ENCODE measurements at regions not wholly inside any gene's neighbourhood (a gene's known extent, or its start where the extent isn't known, plus 50 kb on each side); places are given as distances from the start of the nearest gene placed in this dataset.

DNA sequence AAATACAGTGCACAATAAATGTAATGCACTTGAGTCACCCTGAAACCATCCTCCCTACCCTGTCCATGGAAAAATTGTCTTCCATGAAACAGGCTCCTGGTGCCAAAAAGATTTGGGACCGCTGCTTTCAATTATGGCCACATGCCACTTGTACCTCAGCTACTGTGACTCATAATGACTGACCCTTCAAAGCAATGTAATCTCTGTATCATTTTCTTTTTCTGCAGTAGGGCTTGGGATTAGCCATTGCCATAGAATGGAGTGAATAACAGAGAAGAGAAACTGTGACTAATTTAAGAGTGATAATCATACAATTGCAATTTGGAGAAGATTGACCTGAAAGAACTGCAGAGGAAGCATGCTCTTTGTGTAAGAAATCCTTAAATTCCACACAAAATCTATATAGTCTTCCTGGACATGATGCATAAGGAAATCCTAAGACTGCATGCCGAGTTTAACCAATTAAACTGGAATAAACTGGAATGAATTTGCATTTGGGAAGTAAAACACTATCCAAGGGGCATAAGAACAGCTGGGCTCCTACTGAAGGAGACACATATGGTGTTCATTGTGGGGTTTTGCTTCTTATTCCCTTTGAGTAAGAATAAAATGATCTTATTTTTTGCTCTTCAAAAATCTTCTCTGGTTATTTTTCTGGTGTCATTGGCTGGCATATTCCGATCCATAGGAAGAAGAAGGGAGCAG is 59.5 kb upstream of the SLC7A1 start:
- DNase-seq = no peak

DNA sequence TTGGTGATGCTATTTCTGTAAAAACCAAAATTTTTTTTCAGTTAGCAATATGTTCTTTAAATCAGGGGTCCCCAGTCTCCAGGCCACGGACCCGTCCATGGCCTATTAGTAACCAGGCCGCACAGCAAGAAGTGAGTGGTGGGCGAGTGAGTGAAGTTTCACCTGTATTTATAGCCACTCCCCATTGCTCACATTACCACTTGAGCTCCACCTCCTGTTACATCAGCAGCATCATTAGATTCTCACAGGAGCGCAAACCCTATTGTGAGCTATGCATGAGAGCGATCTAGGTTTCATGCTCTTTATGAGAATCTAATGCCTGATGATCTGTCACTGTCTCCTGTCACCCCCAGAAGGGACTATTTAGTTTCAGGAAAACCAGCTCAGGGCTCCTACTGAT is 58.9 kb upstream of the SLC7A1 start:
- no peak for DNase-seq

- DNase-seq = no peak
These were observed 53.3 kb upstream of the SLC7A1 start for GRCh38 chr13:29648760-29649159.
